GM23248 (cell line): ENCODE measurements at regions not wholly inside any gene's neighbourhood (a gene's known extent, or its start where the extent isn't known, plus 50 kb on each side); places are given as distances from the start of the nearest gene placed in this dataset.
A peak's percentile ranks its signal among the peaks of the same experiment; 100 is the strongest.

Experiments
- DNase-seq: peaks from one replicate; pipeline ENCODE4 v3.0.0-alpha.2; 2015
- H2AFZ ChIP-seq: fragments of 200-600 bp; sonication (generic); 2 replicates; pipeline ENCODE4 v1.6.1; 2016; ENCODE audit warnings: antibody characterized with exemption
- H3F3A ChIP-seq: fragments of 200-600 bp; sonication (generic); 2 replicates; pipeline ENCODE4 v1.6.1; 2016; ENCODE audit warnings: mild to moderate bottlenecking, antibody characterized with exemption, mixed run types; ENCODE audit not compliant: insufficient read depth
- H3K27ac ChIP-seq: fragments of 200-600 bp; sonication (generic); 2 replicates; pipeline ENCODE4 v1.5.1; 2016; ENCODE audit warnings: mild to moderate bottlenecking
- H3K27me3 ChIP-seq: fragments of 200-600 bp; sonication (generic); replicated peaks from 2 replicates; pipeline ENCODE4 v1.6.1; 2016; ENCODE audit warnings: mild to moderate bottlenecking; ENCODE audit not compliant: insufficient read depth
- H3K36me3 ChIP-seq: fragments of 200-600 bp; sonication (generic); 2 replicates; pipeline ENCODE4 v1.6.1; 2016; ENCODE audit warnings: low read depth, mild to moderate bottlenecking
- H3K4me1 ChIP-seq: fragments of 200-600 bp; sonication (generic); 2 replicates; pipeline ENCODE4 v1.6.1; 2016; ENCODE audit warnings: mild to moderate bottlenecking; ENCODE audit not compliant: insufficient read depth
- H3K4me2 ChIP-seq: fragments of 200-600 bp; sonication (generic); one replicate; pipeline ENCODE4 v1.6.1; 2016; ENCODE audit warnings: mild to moderate bottlenecking; ENCODE audit not compliant: unreplicated experiment
- H3K4me3 ChIP-seq: fragments of 200-600 bp; sonication (generic); 2 replicates; pipeline ENCODE4 v1.5.1; 2016; ENCODE audit warnings: mild to moderate bottlenecking
- H3K79me2 ChIP-seq: fragments of 200-600 bp; sonication (generic); 2 replicates; pipeline ENCODE4 v1.6.1; 2016; ENCODE audit warnings: mild to moderate bottlenecking; ENCODE audit not compliant: insufficient read depth
- H3K9ac ChIP-seq: fragments of 200-600 bp; sonication (generic); 2 replicates; pipeline ENCODE4 v1.6.1; 2016; ENCODE audit warnings: mild to moderate bottlenecking
- H3K9me2 ChIP-seq: fragments of 200-600 bp; sonication (generic); 2 replicates; pipeline ENCODE4 v1.6.1; 2016; ENCODE audit warnings: mixed run types, mild to moderate bottlenecking, moderate library complexity; ENCODE audit not compliant: insufficient read depth
- H3K9me3 ChIP-seq: fragments of 200-600 bp; sonication (generic); one replicate; pipeline ENCODE4 v1.6.1; 2017; ENCODE audit warnings: low read depth
- H4K20me1 ChIP-seq: fragments of 200-600 bp; sonication (generic); 2 replicates; pipeline ENCODE4 v1.6.0; 2016; ENCODE audit not compliant: insufficient read depth
- EZH2 ChIP-seq: fragments of 200-600 bp; sonication (generic); IDR thresholded peaks from 2 replicates; pipeline ENCODE4 v1.6.1; 2018; ENCODE audit warnings: antibody characterized with exemption, mild to moderate bottlenecking; ENCODE audit not compliant: insufficient read depth, poor library complexity, severe bottlenecking
- EZH2phosphoT487 ChIP-seq: fragments of 200-600 bp; sonication (generic); IDR thresholded peaks from 2 replicates; pipeline ENCODE4 v1.6.1; 2018; ENCODE audit warnings: antibody characterized with exemption, moderate library complexity, mild to moderate bottlenecking, low read depth; ENCODE audit not compliant: insufficient read depth
- WGBS, 2 experiments: methylation state at CpG; one replicate each; pipeline ENCODE4 v1.1.6; 2015 to 2017; ENCODE audit warnings: low lambda C conversion rate in 2 of 2, low coverage in 1 of 2; ENCODE audit errors: missing lambda C conversion rate in 2 of 2; 5-methylcytosine and 5-hydroxymethylcytosine counted together
- in situ Hi-C: fragments of 300-500 bp; cut with MboI; formaldehyde crosslinking; loops from 2 replicates; pipeline ENCODE4 v1.15.0; 2020

DNA sequence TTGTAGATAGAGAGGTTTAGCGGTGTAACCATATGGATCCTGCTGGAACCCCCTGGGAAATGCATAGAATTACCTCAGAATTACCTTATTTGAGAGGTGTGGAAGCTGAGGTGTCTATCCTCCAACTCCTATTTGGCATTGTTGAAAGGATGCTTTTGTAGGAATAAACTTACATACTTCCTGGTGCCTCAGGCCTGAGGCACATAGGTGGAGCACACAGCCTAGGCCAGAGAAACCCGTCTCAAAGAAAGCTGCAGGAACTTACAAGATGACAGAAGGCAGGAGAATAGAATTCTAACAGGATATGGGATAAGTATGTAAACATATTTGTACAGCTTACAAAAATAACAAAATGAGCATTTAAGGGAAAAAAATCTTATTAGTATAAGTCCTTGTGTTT, 1507.2 kb upstream of the ZEB2 start:
- H2AFZ ChIP-seq = no peak overlapping the region
- no peaks in the 10 kb centered on the region for H3K4me1 ChIP-seq
- no peaks in the 10 kb centered on the region for H4K20me1 ChIP-seq
- no peaks in the 10 kb centered on the region for H3F3A ChIP-seq
- no peaks in the 10 kb centered on the region for H3K9me2 ChIP-seq
- H3K4me3 ChIP-seq = no peak overlapping the region
- in situ Hi-C loops = no loop called here
- no peaks in the 10 kb centered on the region for H3K36me3 ChIP-seq
- no peak overlapping the region for H3K9ac ChIP-seq
- DNase-seq = no peak
- no peaks in the 10 kb centered on the region for H3K27me3 ChIP-seq
- H3K27ac ChIP-seq = no peak overlapping the region
- H3K4me2 ChIP-seq = no peak overlapping the region
- no peaks in the 10 kb centered on the region for H3K9me3 ChIP-seq
- WGBS, 2 experiments = 36 to 44% methylated on average over 2 of the region's 2 CpGs
- TF ChIP-seq EZH2 (no peak), EZH2phosphoT487 (no peak)
- no peaks in the 10 kb centered on the region for H3K79me2 ChIP-seq

DNA sequence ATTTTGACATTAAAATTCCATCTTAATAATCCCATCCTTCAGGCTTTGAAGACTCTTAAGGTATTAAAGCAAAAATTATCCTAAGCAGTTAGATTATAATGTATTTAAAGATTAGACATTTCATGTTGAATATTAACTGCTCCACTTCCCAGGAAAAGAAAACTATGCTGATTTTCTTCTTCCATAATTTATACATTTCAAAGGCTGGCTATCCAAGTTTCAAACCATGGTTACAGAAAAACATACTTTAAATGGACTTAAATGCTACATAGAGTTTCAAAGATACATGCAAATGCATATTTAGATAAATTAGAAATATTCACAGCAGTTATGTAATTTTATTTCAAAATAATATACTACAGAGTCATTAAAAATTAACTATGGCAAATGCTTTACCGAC, 1505.6 kb upstream of the ZEB2 start:
- no peaks in the 10 kb centered on the region for H3K36me3 ChIP-seq
- in situ Hi-C loops = no loop called here
- WGBS, 2 experiments = 43 to 45% methylated on average over 1 of the region's 1 CpG
- no peaks in the 10 kb centered on the region for H4K20me1 ChIP-seq
- no peaks in the 10 kb centered on the region for H3K9me2 ChIP-seq
- no peak for TF ChIP-seq EZH2
- no peak for TF ChIP-seq EZH2phosphoT487
- no peaks in the 10 kb centered on the region for H3K27me3 ChIP-seq
- H3K4me1 ChIP-seq = no peaks in the 10 kb centered on the region
- no peak overlapping the region for H3K4me3 ChIP-seq
- H3K9me3 ChIP-seq = no peaks in the 10 kb centered on the region
- H3K4me2 ChIP-seq = no peak overlapping the region
- no peak overlapping the region for H2AFZ ChIP-seq
- H3K79me2 ChIP-seq = no peaks in the 10 kb centered on the region
- H3F3A ChIP-seq = no peaks in the 10 kb centered on the region
- no peak overlapping the region for H3K9ac ChIP-seq
- no peak for DNase-seq
- no peak overlapping the region for H3K27ac ChIP-seq

DNA sequence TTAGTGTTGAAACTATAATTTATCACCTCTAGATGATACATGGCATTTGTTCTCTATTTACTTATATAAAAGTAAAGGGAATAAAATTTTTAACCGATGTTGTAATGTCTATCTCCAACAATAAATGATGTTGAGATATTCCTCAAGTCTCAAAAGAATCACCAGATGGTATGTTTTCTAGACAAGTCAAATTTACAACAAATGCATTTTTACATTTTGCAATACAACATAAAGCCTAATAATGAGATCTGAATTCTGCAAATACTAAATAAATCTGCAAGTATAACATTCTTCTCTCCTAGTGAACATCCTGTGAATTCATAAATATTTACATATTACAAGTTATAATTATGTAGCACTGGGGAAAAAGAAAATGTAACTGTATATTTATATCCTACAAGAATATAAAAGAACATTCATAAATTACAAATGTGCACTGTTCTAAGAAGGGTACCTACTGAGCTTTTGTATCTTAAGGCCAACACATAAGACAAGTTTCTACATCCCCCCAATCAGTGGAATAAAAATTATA, 1504.4 kb upstream of the ZEB2 start:
- no peak overlapping the region for H3K9ac ChIP-seq
- no peaks in the 10 kb centered on the region for H3K27me3 ChIP-seq
- no peaks in the 10 kb centered on the region for H3K36me3 ChIP-seq
- in situ Hi-C loops = no loop called here
- no peaks in the 10 kb centered on the region for H3K4me1 ChIP-seq
- H2AFZ ChIP-seq = no peak overlapping the region
- no peak for TF ChIP-seq EZH2
- no peak for TF ChIP-seq EZH2phosphoT487
- no peak overlapping the region for H3K27ac ChIP-seq
- no peaks in the 10 kb centered on the region for H3K9me2 ChIP-seq
- H3K4me2 ChIP-seq = no peak overlapping the region
- H3K79me2 ChIP-seq = no peaks in the 10 kb centered on the region
- no peaks in the 10 kb centered on the region for H3K9me3 ChIP-seq
- H3K4me3 ChIP-seq = no peak overlapping the region
- no peak for DNase-seq
- WGBS, 2 experiments = 45 to 46% methylated on average over 1 of the region's 1 CpG
- H3F3A ChIP-seq = no peaks in the 10 kb centered on the region
- H4K20me1 ChIP-seq = no peaks in the 10 kb centered on the region

DNA sequence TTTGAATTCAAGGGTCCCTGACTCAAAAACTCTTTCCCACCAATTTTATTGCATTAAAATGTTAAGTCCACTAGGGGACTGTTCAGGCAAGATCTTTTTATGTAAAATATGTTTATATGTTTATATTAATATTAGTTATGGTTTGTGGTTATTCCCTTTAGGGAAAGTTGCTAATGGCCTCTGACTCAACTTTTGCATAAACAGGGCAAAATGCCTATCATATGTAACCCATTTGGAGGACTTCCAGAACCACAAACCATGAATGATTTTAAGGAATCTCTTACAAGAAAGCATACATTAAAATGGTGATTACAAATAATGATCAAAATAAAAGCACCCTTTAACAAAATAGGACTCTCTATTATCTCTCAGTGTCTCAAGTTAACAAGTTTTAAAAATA, 1484.5 kb upstream of the ZEB2 start:
- no peaks in the 10 kb centered on the region for H4K20me1 ChIP-seq
- H3K4me2 ChIP-seq = no peak overlapping the region
- no peaks in the 10 kb centered on the region for H3K4me1 ChIP-seq
- H3K27ac ChIP-seq = no peak overlapping the region
- TF ChIP-seq EZH2phosphoT487 (no peak), EZH2 (no peak)
- no peak overlapping the region for H2AFZ ChIP-seq
- DNase-seq = peak; percentile 28
- H3K27me3 ChIP-seq = no peaks in the 10 kb centered on the region
- no peaks in the 10 kb centered on the region for H3F3A ChIP-seq
- no peaks in the 10 kb centered on the region for H3K9me3 ChIP-seq
- no peak overlapping the region for H3K9ac ChIP-seq
- H3K36me3 ChIP-seq = no peaks in the 10 kb centered on the region
- no peak overlapping the region for H3K4me3 ChIP-seq
- H3K79me2 ChIP-seq = no peaks in the 10 kb centered on the region
- in situ Hi-C loops = no loop called here
- no peaks in the 10 kb centered on the region for H3K9me2 ChIP-seq

DNA sequence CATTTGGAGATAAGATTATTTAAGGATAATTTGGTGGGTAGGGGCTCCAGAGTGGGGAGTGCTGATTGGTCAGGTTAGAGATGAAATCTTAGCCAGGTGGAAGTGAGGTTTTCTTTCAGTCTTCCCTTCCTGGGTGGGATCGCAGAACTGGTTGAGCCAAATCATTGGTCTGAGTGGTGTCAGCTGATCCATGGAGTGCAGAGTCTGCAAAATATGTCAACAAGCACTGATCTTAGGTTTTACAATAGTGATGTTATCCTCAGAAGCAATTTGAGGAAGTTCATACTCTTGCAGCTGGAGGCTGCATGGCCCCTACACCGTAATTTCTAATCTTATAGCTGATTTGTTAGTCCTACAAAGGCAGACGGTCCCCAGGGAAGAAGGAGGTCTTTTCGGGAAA, 1483.4 kb upstream of the ZEB2 start:
- Histone ChIP-seq H3K9ac (no peak overlapping the region), H3K27me3 (no peaks in the 10 kb centered on the region), H3K9me2 (no peaks in the 10 kb centered on the region), H4K20me1 (no peaks in the 10 kb centered on the region), H3K9me3 (no peaks in the 10 kb centered on the region), H3K79me2 (no peaks in the 10 kb centered on the region), H2AFZ (no peak overlapping the region), H3K4me3 (no peak overlapping the region), H3K4me1 (no peaks in the 10 kb centered on the region), H3F3A (no peaks in the 10 kb centered on the region), H3K4me2 (no peak overlapping the region), H3K27ac (no peak overlapping the region), H3K36me3 (no peaks in the 10 kb centered on the region)
- in situ Hi-C loops = no loop called here
- TF ChIP-seq EZH2 = no peak
- WGBS, 2 experiments = 68% methylated on average over 4 of the region's 4 CpGs
- no peak for DNase-seq
